ENCODE measurements at regions not wholly inside any gene's neighbourhood (a gene's known extent, or its start where the extent isn't known, plus 50 kb on each side); places are given as distances from the start of the nearest gene placed in this dataset.

DNA sequence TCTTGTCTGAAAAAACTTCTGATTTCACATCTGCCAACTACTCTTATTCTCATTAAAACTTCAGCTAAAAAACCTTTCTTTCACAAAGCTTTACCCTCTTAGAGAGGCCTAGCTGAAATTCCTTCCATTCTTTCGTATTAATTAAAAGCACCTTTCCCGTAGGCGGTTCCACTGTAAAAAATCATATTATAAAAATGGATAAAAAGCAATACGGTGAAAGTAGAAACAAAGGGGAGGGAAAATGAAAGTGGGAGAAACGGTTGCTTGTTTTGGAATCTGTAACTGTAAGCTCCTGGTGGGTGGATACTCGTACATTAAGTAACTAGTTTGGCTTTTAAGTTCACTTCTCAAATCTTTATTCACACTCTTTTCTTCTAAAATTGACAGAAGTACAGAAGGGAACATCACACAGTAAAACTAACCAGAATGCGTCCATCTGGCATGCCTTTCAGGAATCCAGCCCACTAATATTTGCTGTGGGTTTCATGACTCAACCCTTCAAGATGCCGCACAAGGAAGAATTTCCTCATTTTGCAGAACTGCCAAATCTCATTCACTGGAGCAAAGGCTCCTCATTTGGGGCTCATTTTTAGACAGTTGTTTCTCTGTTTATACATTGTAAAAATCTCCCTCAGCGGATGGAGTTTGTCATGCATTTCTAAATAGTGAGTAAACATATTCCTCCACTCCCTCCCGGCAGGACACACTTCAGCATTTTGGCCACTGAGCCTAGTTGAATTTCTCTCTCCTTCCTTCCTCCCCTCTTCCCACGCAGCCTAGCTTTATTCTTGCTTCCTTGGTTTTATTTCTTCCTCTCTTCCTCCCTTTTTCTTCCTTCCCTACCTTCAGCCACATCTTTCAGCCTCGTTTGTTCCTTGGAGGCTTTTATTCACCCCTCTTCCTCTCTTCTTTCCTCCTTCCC is 419.5 kb upstream of the NAALADL2 start:
- Histone ChIP-seq H3K4me3 (no peak overlapping the region), H2AFZ (ENCODE audit: control insufficient read depth, low read depth, low read length) (no peak overlapping the region), H3K9me3 (replicated peaks; ENCODE audit: control insufficient read depth, insufficient read depth, low read length) (no peaks in the 10 kb centered on the region), H4K20me1 (ENCODE audit: control insufficient read depth, insufficient read depth) (no peaks in the 10 kb centered on the region), H3K79me2 (ENCODE audit: control insufficient read depth, insufficient read depth, low read length) (no peaks in the 10 kb centered on the region), H3K4me1 (ENCODE audit: control insufficient read depth, insufficient read depth, low read length) (no peaks in the 10 kb centered on the region), H3K27me3 (replicated peaks in 1 of 2; ENCODE audit: control insufficient read depth in 2 of 2, insufficient read depth in 2 of 2, low read length in 1 of 2) (peaks cover 2 to 9% of the 10 kb centered on the region in 2 experiments), H3K9ac (ENCODE audit: control insufficient read depth, insufficient read depth, low read length) (no peak overlapping the region), H3K4me2 (ENCODE audit: control insufficient read depth, insufficient read depth) (no peak overlapping the region), H3K36me3 (ENCODE audit: control insufficient read depth in 2 of 2, insufficient read depth in 2 of 2, low read length in 1 of 2) (no peaks in the 10 kb centered on the region), H3K27ac (ENCODE audit: control insufficient read depth, insufficient read depth) (no peak overlapping the region)
- in situ Hi-C loops (cut with MboI), result no loop called here
- no TSS peak for BruUV-seq (replicated peaks)
- RAD21 ChIA-PET (ENCODE audit: unreplicated experiment), result no interaction called here
- TF ChIP-seq, protein P1, sequence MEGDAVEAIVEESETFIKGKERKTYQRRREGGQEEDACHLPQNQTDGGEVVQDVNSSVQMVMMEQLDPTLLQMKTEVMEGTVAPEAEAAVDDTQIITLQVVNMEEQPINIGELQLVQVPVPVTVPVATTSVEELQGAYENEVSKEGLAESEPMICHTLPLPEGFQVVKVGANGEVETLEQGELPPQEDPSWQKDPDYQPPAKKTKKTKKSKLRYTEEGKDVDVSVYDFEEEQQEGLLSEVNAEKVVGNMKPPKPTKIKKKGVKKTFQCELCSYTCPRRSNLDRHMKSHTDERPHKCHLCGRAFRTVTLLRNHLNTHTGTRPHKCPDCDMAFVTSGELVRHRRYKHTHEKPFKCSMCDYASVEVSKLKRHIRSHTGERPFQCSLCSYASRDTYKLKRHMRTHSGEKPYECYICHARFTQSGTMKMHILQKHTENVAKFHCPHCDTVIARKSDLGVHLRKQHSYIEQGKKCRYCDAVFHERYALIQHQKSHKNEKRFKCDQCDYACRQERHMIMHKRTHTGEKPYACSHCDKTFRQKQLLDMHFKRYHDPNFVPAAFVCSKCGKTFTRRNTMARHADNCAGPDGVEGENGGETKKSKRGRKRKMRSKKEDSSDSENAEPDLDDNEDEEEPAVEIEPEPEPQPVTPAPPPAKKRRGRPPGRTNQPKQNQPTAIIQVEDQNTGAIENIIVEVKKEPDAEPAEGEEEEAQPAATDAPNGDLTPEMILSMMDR (IDR thresholded peaks at IDR 0.05 in 2 of 3, conservative IDR thresholded peaks at IDR 0.05 in 1 of 3; ENCODE audit: control insufficient read depth in 2 of 3, extremely low read depth in 1 of 3, insufficient read depth in 1 of 3, low read depth in 3 of 3, low read length in 3 of 3), result no peak
- TF ChIP-seq GABPA (IDR thresholded peaks at IDR 0.05; ENCODE audit: low read depth) (no peak), NR2F1 (conservative IDR thresholded peaks at IDR 0.05) (no peak), CBX5 (IDR thresholded peaks at IDR 0.05; ENCODE audit: low read depth) (no peak), POLR2AphosphoS5 (IDR thresholded peaks at IDR 0.05; ENCODE audit: low read length) (no peak), SREBF2 (IDR thresholded peaks at IDR 0.05; ENCODE audit: low read length) (no peak)
- TF ChIP-seq, protein P2, sequence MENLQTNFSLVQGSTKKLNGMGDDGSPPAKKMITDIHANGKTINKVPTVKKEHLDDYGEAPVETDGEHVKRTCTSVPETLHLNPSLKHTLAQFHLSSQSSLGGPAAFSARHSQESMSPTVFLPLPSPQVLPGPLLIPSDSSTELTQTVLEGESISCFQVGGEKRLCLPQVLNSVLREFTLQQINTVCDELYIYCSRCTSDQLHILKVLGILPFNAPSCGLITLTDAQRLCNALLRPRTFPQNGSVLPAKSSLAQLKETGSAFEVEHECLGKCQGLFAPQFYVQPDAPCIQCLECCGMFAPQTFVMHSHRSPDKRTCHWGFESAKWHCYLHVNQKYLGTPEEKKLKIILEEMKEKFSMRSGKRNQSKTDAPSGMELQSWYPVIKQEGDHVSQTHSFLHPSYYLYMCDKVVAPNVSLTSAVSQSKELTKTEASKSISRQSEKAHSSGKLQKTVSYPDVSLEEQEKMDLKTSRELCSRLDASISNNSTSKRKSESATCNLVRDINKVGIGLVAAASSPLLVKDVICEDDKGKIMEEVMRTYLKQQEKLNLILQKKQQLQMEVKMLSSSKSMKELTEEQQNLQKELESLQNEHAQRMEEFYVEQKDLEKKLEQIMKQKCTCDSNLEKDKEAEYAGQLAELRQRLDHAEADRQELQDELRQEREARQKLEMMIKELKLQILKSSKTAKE (IDR thresholded peaks at IDR 0.05; ENCODE audit: low read depth, poor library complexity, severe bottlenecking), result no peak
- no peak for ATAC-seq
- intact Hi-C loops (cut with micrococcal nuclease; ENCODE audit: unreplicated experiment), result no loop called here
- CTCF ChIA-PET, result interaction anchor here (0.7 kb wide), 1 partner anchor 92 kb away, joined by 3 read pairs; no protein-coding TSS in a partner anchor
- POLR2A ChIA-PET, result no interaction called here
- no peak for DNase-seq (ENCODE audit: low read depth, low spot score)
- SMC1A ChIA-PET (ENCODE audit: uncharacterized antibody, unreplicated experiment), result no interaction called here
- WGBS (ENCODE audit: insufficient coverage, insufficient replicate concordance, low lambda C conversion rate, missing lambda C conversion rate), result 32% methylated on average over 12 of the region's 12 CpGs
- FAIRE-seq, result no peak
